ENCODE measurements at regions not wholly inside any gene's neighbourhood (a gene's known extent, or its start where the extent isn't known, plus 50 kb on each side); places are given as distances from the start of the nearest gene placed in this dataset.
"Not testable (repeated sequence)": the region's sequence is repeated elsewhere in the genome, so short reads cannot be mapped to it uniquely, and the experiment has no call there.

DNA sequence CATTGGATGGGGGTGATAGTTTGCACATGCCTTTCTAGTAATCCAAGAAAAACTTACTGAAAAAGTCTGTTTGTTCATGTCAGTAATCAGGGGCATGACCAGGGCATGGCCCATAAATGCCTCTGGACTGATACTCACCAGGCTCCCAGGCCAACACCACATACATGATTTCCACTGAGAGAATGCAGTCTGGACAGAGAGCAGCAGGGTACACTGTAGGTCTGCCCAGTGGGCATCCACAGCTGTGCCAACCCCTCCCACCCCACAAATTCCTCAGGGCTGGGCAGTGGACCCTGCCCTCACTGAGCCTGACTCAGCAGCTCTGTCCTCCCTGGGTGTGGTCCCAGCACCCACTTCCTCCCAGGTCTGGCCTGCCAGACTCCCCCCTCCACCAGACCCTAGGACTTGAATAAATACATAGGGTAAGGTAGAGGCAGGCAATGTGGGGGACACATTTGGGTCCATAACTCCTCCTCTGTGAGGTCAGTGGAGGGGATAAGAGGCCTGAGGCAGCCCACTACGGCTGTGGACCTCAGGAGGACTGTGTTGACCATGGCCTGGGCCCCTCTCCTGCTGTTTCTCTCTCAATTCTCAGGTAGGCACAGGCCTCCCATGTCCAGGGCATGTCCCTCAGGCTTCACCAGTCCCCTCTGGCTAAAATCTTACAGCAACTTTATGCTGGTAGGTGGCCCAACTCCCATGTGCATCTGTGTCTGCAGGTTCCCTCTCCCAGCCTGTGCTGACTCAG is 92.2 kb upstream of the TOP3B start:
- no peak for DNase-seq

DNA sequence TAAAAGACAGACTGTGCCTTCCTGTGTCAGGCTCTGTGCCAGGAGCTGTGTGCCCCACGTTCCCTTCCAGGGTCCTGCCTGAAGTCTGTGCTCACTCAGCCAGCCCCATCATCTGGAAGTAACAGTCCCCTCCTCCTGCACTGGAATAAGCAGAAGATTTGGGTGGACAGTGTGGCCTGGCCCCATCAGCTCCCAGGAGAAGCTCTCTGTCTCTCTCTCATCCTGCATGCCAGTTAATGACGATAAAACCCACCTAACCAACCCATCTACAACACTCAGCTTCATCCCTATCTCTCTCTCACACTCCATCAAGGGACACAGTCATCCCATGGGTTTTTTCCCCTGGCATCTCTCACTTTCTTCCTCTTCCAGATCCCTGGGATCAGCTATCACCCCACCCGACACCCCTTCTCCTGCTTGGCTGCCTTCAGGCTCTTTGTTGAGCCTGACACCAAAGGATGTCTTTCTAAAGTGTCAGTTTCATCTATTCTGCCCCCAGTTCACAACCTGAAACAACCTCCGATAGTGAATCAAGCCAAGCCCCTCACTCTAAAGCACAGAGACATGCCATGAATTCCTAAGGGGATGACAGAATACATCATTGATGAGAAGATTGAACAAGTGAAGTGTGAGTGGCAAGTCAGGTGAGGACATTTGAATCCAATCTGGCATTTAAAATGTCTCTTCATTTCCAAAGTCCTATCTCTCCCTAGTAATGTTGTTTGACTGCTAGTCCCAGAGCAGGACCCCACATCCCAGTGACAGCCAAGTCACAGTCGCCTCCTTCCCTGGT is 91.4 kb upstream of the TOP3B start:
- no peak for DNase-seq

DNA sequence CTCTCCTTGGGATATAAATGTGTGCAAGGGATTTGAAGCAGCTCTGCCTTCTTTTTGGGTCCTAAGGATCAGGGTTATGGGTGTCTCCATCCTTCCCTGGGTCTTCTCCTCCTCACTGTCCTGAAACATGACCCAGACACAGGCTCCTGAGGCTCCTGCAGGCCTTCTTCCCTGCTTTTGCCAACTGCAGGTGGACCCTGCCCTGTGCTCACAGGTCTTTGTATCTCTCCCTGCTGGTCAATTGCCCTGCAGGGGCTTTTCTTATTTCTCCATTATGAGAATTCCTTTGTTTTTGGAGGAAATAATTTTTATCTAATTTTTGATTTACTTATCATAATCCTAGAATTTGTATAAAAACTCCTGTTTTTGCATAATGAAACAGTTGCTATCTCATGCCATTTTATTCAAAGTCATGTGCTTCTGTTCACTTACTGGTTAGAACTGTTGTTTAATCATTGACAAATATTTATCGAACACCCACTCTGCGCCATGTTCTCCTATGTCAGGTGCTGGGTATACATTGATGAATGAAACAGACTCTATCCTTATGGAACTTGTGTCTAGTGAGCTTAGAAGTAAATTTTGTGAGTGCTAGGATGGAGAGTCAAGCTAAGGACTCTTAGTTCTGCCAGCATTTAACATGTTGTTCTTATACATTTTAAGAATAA is 89.7 kb upstream of the TOP3B start:
- DNase-seq = no peak

DNA sequence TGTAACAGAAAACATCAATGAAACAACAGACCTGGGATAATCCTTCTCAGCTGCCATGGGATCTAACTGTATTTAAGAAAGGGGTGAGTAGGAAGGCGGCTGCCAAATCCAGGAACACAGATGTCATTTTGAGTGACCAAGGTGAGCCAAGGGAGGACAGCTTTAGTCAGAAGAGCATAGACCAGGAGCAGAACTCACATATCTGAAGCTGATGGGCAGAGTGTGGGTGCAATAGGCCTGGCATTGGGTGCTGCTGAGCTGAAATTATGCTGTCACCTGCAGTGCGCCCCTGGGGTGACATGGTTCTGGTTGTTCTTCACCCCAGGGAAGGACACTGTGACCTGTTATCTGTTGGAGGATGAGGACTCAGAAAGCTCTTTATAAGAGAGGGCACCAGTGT is 88.9 kb upstream of the TOP3B start:
- no peak for DNase-seq

DNA sequence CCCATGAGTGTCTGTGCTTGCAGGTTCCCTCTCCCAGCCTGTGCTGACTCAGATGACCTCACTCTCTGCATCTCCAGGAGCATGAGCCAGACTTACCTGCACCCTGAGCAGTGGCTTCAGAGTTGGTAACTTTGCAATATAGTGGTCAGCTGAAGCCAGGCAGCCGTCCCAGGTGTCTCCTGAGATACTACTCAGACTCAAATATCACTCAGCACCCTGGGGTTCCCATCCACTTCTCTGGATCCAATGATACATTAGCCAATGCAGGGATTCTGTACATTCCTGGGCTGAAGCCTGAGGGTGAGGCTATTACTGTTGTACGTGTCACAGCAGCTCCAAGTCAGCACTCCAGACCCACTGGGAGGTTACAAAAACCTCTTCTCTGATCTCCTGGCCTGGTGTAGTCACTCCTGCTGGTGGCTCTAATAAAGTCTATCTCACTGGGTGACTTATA is 87.8 kb upstream of the TOP3B start:
- DNase-seq = no peak

DNA sequence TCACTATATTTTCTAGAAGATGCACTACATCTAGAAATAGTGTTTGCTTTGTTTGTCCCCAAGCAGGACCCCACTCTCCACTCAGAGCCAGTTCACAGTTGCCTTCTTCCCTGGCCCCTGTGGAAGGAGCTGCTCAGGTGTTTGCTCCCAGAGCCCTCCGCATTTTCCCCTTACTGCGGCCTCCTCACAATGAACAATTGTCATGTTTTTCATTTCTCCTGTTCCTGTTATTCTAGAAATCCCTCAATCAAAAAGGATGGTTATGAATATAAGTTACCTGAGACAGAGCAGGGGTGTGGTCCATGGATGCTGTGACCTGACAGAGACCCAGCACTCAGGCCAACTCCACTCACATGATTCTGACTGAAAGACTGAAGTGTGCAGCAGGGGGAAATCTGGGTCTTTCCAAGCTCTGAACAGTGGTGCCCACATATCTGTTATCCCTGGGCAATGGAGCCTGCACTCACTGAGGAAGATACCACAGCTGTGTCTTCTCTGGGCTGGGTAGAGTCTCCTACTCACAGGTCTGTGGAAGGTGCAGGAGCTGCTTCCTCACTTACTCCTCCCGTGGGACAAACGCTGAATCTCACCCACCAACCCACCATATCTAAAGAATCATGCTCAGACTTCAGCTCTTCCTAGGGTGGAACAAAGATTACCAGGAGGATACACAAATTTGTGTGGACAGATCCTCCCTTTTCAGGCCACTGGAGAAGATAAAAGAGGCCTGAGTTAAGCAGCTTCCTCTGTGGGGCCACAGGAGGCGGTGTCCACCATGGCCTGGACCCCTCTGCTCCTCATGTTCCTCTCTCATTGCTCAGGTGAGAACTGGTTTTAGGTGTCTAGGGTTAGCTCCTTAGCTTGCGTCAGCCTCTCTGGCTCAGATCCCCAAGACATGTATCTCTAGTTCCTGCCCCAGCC is 87.1 kb upstream of the TOP3B start:
- no peak for DNase-seq

DNA sequence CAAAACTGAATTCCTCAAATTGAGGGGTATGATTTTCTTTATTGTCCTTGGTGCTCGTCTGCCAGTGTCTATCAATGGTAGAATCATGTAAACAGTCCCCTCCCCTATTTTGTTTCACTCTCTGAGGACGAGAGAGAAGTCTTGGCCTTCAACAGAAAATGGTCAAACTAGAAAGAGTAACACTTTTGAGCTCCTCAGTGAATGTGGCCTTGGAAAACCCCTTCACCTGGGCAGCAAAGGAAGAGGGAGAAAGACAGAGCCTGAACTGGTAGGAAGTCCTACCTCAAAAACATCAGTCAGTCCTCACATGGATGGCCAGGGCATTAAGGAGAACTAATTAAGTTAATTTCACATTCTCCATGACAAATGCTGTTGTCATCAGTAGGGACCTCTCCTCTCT is 86.1 kb upstream of the TOP3B start:
- no peak for DNase-seq

DNA sequence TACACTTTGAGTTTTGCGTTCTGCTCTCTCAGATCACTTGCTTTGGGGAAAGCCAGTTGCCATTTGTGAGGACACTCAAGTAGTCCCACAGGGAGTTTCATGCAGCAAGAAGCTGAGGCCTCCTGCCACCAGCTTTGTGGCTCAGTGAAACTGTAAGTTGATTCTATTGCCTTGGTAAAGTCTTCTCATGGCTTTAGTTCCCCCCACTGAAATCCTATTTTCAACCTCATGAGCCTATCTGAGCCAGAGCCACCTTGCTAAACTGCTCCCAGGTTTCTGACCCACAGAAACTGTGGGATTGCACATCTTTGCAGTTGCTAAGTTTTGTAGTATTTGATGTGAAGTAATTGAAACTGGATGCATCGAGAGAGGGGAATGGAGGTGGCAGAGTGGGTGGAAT is 85.4 kb upstream of the TOP3B start:
- no peak for DNase-seq

DNA sequence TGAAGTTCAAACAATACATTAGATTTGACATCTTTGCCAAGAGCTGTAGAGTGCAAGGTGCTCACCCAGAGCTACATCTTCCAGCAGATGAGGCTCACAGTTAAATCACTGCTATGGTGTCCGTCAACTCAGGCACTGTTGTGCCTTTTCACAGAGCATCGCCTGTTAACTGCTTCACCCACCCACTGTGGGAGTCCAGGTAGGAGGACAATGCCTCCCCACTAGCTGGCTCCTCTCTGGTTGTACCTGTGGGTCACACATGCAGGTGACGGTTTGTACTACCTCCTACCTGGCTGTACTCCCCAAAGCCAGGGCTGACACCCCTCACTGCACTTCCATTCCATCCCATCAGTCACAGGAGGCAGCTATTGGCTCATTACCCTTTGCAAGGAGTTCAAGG is 84.6 kb upstream of the TOP3B start:
- no peak for DNase-seq

DNA sequence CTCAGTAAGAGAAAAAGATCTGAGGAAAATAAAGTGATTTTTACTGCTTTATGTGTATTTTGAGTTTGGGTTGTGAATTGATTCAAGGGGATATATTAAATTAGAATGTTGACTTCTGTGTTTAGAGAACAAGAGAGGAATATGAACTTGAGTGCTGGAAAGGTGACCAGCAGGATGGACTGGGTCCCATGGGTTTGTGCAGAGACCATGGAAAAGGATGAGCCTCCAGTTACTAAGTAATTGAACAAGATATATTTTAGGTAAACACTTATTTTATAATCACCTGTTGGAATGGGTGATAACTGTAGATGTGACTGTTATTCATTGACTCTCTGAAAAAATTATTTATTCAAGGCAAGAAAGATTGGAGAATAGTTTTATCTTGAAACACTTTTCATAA is 82.0 kb upstream of the TOP3B start:
- DNase-seq = no peak

DNA sequence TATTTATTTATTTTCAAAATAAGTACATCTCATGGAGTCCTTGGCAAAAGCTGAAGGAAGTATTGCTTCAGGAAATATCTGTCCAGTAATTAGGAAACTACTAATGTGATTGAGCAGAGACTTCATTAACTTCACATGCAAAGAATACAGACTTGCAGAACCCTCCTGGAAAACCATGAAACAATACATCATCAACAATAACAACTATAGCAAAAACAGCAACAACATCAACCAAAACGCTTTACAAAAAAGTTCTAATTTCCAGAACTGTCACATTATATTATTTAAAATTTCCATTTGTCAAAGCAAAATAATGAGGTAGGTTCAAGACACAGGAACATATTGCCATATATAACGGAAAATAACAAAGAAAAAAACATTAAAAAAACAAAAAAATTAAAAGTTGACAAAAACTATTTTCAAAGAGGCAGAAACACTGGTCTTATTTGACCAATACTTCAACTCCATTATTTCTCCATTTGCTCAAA is 79.8 kb upstream of the TOP3B start:
- DNase-seq = no peak

DNA sequence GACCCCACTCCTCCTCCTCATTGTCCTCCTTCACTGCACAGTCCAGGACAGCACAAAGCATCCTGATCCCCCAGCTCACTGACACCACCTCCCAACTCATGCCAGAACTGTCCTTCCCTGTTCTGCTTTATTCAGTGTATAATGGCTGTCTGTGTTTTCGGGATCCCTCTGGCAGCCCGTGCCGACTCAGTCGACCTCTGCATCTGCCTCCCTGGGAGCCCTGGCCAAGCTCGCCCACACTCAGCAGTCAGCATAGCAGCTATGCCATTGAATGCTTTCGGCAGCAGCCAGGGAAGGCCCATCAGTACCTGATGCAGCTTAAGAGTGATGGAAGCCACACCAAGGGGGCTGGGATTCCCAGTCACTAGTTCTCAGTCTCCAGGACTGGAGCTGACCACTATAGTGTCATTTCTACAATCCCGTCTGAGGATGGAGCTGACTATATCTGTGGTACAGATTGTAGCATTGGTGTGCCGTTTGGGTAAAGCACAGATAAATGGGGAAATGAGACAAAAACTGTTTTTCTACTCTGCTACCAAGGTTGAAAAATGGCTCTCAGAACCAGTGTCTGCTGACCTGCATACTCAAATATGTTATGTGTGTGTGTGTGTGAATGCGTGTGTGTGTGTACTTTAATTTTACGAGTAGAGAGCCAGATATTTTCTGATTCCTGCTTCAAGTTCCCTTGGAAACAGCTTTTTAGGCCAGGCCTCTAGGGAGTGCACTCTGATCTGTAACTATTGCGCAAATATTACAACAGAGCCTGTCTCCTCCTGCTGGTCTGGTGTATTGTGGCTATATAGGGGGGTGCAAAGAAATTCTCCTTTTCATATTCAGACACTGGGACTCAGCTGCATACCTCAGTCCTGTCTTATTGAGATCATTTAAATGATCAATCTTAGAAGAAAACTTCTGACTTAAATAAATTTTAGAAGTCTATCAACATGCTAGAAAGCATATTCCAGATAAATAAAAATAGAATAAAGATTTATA is 78.8 kb upstream of the TOP3B start:
- no peak for DNase-seq

DNA sequence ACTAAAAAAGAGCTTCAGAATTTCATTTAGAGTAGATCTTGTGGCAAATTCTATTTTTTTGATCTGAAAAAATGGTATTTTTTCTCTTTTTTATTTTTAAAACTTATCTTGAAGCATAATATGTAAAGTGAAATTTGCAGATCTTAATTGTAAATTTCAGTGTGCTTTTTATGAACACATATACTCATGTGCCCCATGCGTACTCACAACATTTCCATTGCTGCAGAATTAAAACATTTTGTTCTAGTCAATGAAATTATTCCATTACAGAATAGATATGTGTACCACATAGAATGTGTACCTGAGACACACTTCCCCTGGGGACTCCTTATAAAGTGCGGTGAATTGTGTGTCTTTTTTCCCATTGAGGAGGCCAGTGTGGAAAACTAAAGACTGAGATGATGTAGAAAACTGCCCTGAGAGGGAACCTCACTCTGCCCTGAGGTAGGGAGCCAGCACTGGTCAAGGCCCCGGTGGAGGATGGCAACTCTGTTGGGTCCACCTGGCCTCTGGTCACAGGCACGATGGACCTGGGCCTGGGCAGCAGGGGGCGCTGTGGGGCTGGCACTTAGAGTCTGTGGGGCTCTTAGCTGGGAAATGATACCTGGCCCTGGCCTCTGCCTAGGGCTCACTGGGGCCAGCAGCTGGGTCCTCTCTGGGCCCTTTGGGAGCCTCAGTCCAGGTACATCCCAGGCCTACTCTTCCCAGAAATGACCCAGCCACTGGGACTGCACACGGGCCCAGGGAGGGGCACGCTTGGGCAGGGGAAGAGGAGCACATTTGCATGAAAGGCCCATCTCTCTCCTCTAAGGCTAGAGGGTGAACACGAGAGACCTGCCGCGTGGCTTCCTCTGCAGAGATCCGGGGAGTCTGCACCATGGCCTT is 77.9 kb upstream of the TOP3B start:
- DNase-seq = peak; percentile 23

DNA sequence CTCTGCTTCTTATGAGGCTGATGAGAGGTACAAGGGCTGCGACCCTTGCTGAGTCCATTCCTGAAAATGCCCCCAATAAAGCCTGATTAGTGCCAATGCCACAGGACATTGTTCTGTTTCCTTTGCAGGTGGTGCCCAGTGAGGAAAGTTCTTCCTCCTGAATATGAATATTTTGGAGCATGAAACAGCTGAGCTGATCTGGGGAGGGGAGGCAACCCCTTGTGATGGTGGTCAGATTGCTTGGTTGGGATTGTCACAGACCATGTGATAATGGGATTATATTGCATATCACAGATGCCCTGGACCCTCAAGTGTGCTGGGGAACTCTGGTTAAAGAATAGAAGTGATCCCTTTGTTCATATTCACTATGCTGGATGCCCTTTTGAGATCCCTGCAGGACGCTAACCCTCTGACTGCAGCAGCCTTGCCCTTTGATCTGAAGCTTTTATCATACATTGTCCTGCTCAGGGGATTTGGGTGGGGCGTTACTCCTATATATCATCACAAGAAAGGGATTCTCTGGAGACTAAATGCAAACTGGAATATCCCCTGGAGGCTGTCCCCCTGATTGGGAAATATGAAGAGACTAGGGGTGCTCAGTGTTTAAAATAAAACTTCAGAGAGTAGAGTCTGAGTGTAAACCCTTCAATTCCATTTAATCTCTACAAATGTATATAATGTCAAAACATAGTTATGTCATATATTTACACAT is 76.9 kb upstream of the TOP3B start:
- DNase-seq = no peak

DNA sequence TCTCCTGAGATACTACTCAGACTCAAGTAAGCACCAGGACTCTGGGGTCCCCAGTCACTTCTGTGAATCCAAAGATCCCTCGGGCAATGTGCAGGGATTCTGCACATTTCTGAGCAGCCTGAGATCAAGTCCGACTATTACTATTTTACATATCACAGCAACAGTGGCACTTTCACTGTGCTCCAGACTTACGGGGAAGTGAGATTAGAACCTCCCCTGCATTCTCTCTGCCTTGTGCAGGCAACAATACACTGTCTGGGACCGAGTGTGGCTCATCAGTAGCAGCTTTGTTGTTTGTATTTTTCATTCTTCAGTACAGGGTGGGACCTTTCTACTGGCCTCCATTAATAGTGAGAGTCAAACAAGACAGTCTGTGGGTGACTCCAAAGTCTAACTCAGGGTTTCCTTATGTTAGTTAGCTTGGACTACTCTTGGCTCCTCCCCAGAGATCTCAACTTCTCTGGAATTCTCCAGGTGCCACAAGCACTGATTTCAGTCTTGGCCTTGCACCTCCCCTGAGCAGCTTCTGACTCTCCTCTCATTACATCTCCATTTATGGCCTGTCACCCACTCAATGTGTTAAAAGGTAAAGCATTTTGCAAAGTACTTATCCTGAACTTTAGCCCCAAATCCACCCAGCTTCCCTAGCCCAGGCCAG is 76.2 kb upstream of the TOP3B start:
- no peak for DNase-seq

DNA sequence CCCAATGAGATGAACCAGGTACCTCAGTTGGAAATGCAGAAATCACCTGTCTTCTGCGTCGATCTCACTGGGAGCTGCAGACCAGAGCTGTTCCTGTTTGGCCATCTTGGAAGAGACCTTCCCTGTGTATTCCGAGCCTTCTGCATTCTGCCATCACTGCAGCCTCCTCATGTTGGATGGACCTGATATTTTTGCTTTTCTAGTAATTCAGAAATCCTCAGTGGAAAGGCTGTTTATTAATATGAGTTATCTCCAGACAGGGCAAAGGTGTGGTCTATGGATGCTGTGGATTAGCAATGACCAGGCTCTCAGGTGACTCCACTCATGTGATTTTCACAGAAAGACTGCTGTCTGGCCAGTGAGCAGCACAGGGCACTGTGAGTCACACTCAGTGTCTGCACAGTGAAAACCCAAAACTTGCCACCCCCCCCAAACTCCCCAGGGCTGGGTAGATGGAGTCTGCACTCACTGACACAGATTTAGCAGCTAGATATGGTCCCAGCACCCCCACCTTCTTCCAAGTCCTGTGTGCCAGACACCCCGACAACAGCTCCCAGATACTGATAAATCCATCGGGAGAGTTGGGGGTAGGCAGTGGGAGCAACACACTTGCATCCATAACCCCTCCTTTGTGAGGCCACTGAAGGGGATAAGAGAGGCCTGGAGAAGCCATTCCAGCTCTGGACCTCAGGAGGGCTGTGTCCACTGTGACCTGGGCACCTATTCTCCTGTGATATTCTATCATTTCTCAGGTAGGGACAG is 75.2 kb upstream of the TOP3B start:
- DNase-seq = no peak

DNA sequence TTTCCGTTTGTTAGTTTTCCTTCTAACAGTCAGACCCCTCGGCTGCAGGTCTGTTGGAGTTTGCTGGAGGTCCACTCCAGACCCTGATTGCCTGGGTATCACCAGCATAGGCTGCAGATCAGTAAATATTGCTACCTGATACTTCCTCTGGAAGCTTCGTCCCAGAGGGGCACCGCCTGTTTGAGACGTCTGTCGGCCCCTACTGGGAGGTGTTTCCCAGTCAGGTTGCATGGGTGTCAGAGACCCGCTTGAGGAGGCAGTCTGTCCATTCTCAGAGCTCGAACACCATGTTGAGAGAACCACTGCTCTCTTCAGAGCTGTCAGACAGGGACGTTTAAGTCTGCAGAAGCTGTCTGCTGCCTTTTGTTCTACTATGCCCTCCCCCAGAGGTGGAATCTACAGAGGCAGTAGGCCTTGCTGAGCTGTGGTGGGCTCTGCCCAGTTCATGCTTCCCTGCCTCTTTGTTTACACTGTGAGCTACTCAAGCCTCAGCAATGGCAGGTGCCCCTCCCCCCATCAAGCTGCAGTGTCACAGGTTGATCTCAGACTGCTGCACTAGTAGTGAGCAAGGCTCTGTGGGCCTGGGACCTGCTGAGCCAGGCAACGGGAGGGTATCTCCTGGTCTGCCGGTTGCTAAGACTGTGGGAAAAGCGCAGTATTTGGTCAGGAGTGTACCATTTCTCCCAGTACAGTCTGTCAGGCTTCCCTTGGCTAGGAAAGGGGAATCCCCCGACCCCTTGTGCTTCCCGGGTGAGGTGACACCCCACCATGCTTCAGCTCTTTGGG is 74.4 kb upstream of the TOP3B start:
- DNase-seq = not testable (repeated sequence)
